Transverse colon (tissue), 4 donors: ENCODE measurements at regions not wholly inside any gene's neighbourhood (a gene's known extent, or its start where the extent isn't known, plus 50 kb on each side); places are given as distances from the start of the nearest gene placed in this dataset.

Experiments
- DNase-seq: peaks from one replicate; pipeline ENCODE4 v3.0.0-alpha.2; 2019
- H3K27ac ChIP-seq, 4 donors: fragments of 200-600 bp; sonication (generic); 2 replicates each; pipeline ENCODE4 v1.5.1; 2016 to 2018; ENCODE audit warnings: inconsistent platforms in 4 of 4
- H3K27me3 ChIP-seq: fragments of 200-600 bp; sonication (generic); 2 replicates; pipeline ENCODE4 v1.5.1; 2017; ENCODE audit warnings: inconsistent platforms
- H3K36me3 ChIP-seq, 4 donors: fragments of 200-600 bp; sonication (generic); 2 replicates each; pipeline ENCODE4 v1.5.1; 2017 to 2019; ENCODE audit warnings: inconsistent platforms in 4 of 4
- H3K4me1 ChIP-seq, 4 donors: fragments of 200-600 bp; sonication (generic); 2 replicates each; pipeline ENCODE4 v1.5.1; 2017 to 2020; ENCODE audit warnings: inconsistent platforms in 4 of 4
- H3K4me3 ChIP-seq, 4 donors: fragments of 200-600 bp; sonication (generic); 1 replicate in 1 of 4; 2 replicates in 3 of 4; pipeline versions ENCODE4 v1.5.1 to v1.6.1; 2017 to 2019; ENCODE audit warnings: inconsistent platforms in 4 of 4
- H3K9me3 ChIP-seq, 2 donors: fragments of 200-600 bp; sonication (generic); 2 replicates each; pipeline ENCODE4 v1.5.1; 2017 to 2019; ENCODE audit warnings: inconsistent platforms in 2 of 2
- EP300 ChIP-seq: sonication (generic); formaldehyde crosslinking; IDR thresholded peaks from one replicate; pipeline ENCODE4 v1.6.1; 2017; ENCODE audit warnings: antibody characterized with exemption, low read depth
- POLR2A ChIP-seq: fragments of 450-650 bp; IDR thresholded peaks from one replicate; pipeline ENCODE4 v1.6.1; 2016; ENCODE audit warnings: antibody characterized with exemption, mild to moderate bottlenecking, moderate library complexity
- POLR2AphosphoS5 ChIP-seq, 3 donors: sonication (generic); formaldehyde crosslinking; IDR thresholded peaks; one replicate each; pipeline ENCODE4 v1.6.1; 2016; ENCODE audit warnings: antibody characterized with exemption in 3 of 3
- WGBS, 2 donors: methylation state at CpG; one replicate each; pipeline ENCODE4 v1.1.5; 2018; ENCODE audit warnings: low coverage in 1 of 2; 5-methylcytosine and 5-hydroxymethylcytosine counted together
- in situ Hi-C, 4 donors: fragments of 200-750 bp; cut with MboI; loops; one replicate each; pipeline versions ENCODE4 v1.15.0 to v1.15.1; 2017; ENCODE audit warnings: low sequenced_read_pairs in 3 of 4, low pct_ligation_motif_present in 1 of 4, low pct_unique_long_range_greater_than_20kb in 1 of 4
- intact Hi-C: fragments of 100-400 bp; cut with DNase I; formaldehyde crosslinking; loops from one replicate; pipeline ENCODE4 v1.15.1; 2023; ENCODE audit warnings: low total_unique reads
- TF ChIP-seq, protein P1 (sequence below), 5 experiments: fragments of 200-600 bp in 3 of 5; fragments of 450-650 bp in 2 of 5; sonication (generic) in 3 of 5; IDR thresholded peaks; 1 replicate in 2 of 5; 2 replicates in 3 of 5; pipeline ENCODE4 v1.5.1; 2016 to 2017; ENCODE audit warnings: antibody characterized with exemption in 5 of 5, inconsistent platforms in 3 of 5, mild to moderate bottlenecking in 2 of 5, moderate library complexity in 1 of 5

- no peaks in the 10 kb centered on the region for H3K36me3 ChIP-seq
- H3K27ac ChIP-seq: no peak overlapping the region
- no peaks in the 10 kb centered on the region for H3K4me1 ChIP-seq
- H3K27me3 ChIP-seq: no peaks in the 10 kb centered on the region
- intact Hi-C loops: no loop called here
- DNase-seq: no peak
- WGBS, 2 donors: 82% methylated on average over 2 of the region's 2 CpGs; no CpG with 5 or more reads in 1 of the 2 donors
- in situ Hi-C loops: no loop called here
- no peak overlapping the region for H3K4me3 ChIP-seq
- TF ChIP-seq POLR2A (no peak), POLR2AphosphoS5 (IDR thresholded peaks at IDR 0.05) (no peak), EP300 (no peak)
- TF ChIP-seq, protein P1, sequence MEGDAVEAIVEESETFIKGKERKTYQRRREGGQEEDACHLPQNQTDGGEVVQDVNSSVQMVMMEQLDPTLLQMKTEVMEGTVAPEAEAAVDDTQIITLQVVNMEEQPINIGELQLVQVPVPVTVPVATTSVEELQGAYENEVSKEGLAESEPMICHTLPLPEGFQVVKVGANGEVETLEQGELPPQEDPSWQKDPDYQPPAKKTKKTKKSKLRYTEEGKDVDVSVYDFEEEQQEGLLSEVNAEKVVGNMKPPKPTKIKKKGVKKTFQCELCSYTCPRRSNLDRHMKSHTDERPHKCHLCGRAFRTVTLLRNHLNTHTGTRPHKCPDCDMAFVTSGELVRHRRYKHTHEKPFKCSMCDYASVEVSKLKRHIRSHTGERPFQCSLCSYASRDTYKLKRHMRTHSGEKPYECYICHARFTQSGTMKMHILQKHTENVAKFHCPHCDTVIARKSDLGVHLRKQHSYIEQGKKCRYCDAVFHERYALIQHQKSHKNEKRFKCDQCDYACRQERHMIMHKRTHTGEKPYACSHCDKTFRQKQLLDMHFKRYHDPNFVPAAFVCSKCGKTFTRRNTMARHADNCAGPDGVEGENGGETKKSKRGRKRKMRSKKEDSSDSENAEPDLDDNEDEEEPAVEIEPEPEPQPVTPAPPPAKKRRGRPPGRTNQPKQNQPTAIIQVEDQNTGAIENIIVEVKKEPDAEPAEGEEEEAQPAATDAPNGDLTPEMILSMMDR (IDR thresholded peaks at IDR 0.05): no peak
- no peaks in the 10 kb centered on the region for H3K9me3 ChIP-seq
These were observed 542.8 kb downstream of the CDH10 start for GRCh38 chr5:24102010-24102409.

- no peaks in the 10 kb centered on the region for H3K36me3 ChIP-seq
- no peak for DNase-seq
- H3K4me3 ChIP-seq: no peak overlapping the region
- H3K27ac ChIP-seq: no peak overlapping the region
- no peaks in the 10 kb centered on the region for H3K9me3 ChIP-seq
- no peaks in the 10 kb centered on the region for H3K27me3 ChIP-seq
- TF ChIP-seq EP300: no peak
- TF ChIP-seq, protein P1 (IDR thresholded peaks at IDR 0.05): no peak
- no peak for TF ChIP-seq POLR2A
- TF ChIP-seq POLR2AphosphoS5 (IDR thresholded peaks at IDR 0.05): no peak
- H3K4me1 ChIP-seq: no peaks in the 10 kb centered on the region
- in situ Hi-C loops (no loop called here), intact Hi-C loops (no loop called here)
- 41 to 100% methylated on average over 1 to 3 of the region's 3 CpGs for WGBS, 2 donors
These were observed 541.2 kb downstream of the CDH10 start for GRCh38 chr5:24103451-24104023.

- DNase-seq: no peak
- 26 to 37% methylated on average over 2 to 3 of the region's 3 CpGs for WGBS, 2 donors
- no peaks in the 10 kb centered on the region for H3K27me3 ChIP-seq
- H3K4me3 ChIP-seq: no peak overlapping the region
- no peaks in the 10 kb centered on the region for H3K36me3 ChIP-seq
- TF ChIP-seq POLR2AphosphoS5 (IDR thresholded peaks at IDR 0.05) (no peak), EP300 (no peak)
- TF ChIP-seq, protein P1 (IDR thresholded peaks at IDR 0.05): peak in 1 of 5 experiments; percentile 16
- intact Hi-C loops: no loop called here
- H3K4me1 ChIP-seq: no peaks in the 10 kb centered on the region
- no peak overlapping the region for H3K27ac ChIP-seq
- no peaks in the 10 kb centered on the region for H3K9me3 ChIP-seq
- in situ Hi-C loops: no loop called here
These were observed 534.7 kb downstream of the CDH10 start for GRCh38 chr5:24110004-24110615.

DNA sequence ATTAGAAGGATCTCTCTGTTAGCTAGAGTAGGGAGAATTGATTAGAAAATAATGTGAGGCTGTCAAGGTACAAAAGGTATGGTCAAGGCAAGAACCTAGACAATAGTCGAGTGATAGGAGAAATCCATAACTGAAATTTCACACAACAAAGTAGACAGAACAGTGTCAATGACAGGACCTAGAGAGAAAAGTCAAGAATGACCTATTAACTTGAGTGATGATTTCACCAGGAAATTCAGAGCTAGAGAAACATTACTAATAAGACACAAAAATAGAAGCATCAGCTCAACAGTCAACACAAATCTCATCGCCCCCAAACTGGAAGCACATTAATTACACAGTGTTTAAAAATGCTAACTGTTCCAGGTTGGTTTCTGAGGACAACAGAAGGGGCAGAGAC is 532.4 kb downstream of the CDH10 start:
- Histone ChIP-seq H3K4me1 (no peaks in the 10 kb centered on the region), H3K4me3 (no peak overlapping the region), H3K9me3 (no peaks in the 10 kb centered on the region), H3K27me3 (no peaks in the 10 kb centered on the region), H3K27ac (no peak overlapping the region), H3K36me3 (no peaks in the 10 kb centered on the region)
- TF ChIP-seq POLR2A: no peak
- TF ChIP-seq, protein P1 (IDR thresholded peaks at IDR 0.05): no peak
- TF ChIP-seq POLR2AphosphoS5 (IDR thresholded peaks at IDR 0.05): no peak
- TF ChIP-seq EP300: no peak
- WGBS, 2 donors: 60 to 71% methylated on average over 2 of the region's 2 CpGs
- in situ Hi-C loops: no loop called here
- intact Hi-C loops: no loop called here
- DNase-seq: no peak
